Tibial artery (tissue), 4 donors: ENCODE measurements at regions not wholly inside any gene's neighbourhood (a gene's known extent, or its start where the extent isn't known, plus 50 kb on each side); places are given as distances from the start of the nearest gene placed in this dataset.
"Not testable (repeated sequence)": the region's sequence is repeated elsewhere in the genome, so short reads cannot be mapped to it uniquely, and the experiment has no call there.

Experiments
- DNase-seq, 2 donors: peaks; one replicate each; pipeline ENCODE4 v3.0.0-alpha.2; 2019
- H3K27ac ChIP-seq, 2 donors: fragments of 200-600 bp; sonication (generic) in 1 of 2; 1 replicate in 1 of 2; 2 replicates in 1 of 2; pipeline ENCODE4 v1.5.1; 2018 to 2019; ENCODE audit warnings: mild to moderate bottlenecking in 1 of 2
- H3K27me3 ChIP-seq, 2 donors: fragments of 200-600 bp; sonication (generic) in 1 of 2; one replicate each; pipeline versions ENCODE4 v1.5.1 to v1.6.0; 2016 to 2019
- H3K36me3 ChIP-seq, 3 donors: fragments of 200-600 bp; sonication (generic) in 2 of 3; one replicate each; pipeline ENCODE4 v1.5.1; 2016 to 2019; ENCODE audit warnings: mild to moderate bottlenecking in 2 of 3
- H3K4me1 ChIP-seq, 4 donors: fragments of 200-600 bp; sonication (generic) in 2 of 4; 1 replicate in 3 of 4; 2 replicates in 1 of 4; pipeline ENCODE4 v1.5.1; 2016 to 2019
- H3K4me3 ChIP-seq, 2 donors: fragments of 200-600 bp; sonication (generic) in 1 of 2; 1 replicate in 1 of 2; 2 replicates in 1 of 2; pipeline ENCODE4 v1.5.1; 2018 to 2019; ENCODE audit warnings: mild to moderate bottlenecking in 2 of 2
- H3K9me3 ChIP-seq, 3 donors: fragments of 200-600 bp; sonication (generic) in 1 of 3; one replicate each; pipeline ENCODE4 v1.5.1; 2016 to 2019
- CTCF ChIP-seq, 2 experiments: fragments of 200-600 bp in 1 of 2; fragments of 450-650 bp in 1 of 2; IDR thresholded peaks; one replicate each; pipeline ENCODE4 v1.5.1; 2017 to 2019; ENCODE audit warnings: antibody characterized with exemption in 2 of 2, mild to moderate bottlenecking in 1 of 2, moderate library complexity in 1 of 2
- intact Hi-C: fragments of 100-400 bp; cut with DNase I; formaldehyde crosslinking; loops from one replicate; pipeline ENCODE4 v1.15.0; 2023; ENCODE audit warnings: low total_unique reads

DNA sequence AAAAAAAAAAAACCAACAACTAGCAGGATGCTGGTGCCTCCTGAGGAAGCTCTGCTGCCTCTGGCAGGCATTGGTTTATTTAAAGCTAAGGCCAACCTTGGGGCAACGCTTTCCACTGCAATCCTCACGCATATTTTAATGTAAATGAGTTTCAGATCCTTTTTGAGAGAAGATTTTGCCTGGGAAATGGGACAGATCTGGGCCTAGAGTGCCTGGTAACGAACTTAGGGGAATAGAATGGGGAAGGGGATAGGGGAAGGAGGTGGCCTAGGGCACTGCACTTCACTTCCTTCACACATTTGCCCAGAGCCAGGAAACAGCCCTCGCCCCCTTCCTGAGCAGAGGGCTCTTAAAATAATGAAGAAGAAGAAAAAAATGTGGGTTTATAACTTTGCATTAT, 132.7 kb upstream of the TMEM170B start:
- no peak overlapping the region for H3K4me3 ChIP-seq
- no peak for TF ChIP-seq CTCF (IDR thresholded peaks at IDR 0.05)
- no peaks in the 10 kb centered on the region for H3K27me3 ChIP-seq
- H3K4me1 ChIP-seq: peaks cover 0 to 14% (median 6%) of the 10 kb centered on the region in 4 donors
- H3K9me3 ChIP-seq: no peaks in the 10 kb centered on the region
- DNase-seq: no peak
- peak overlapping the region in 1 of 2 donors; percentile 5 for H3K27ac ChIP-seq
- intact Hi-C loops: no loop called here
- no peaks in the 10 kb centered on the region for H3K36me3 ChIP-seq

- H3K9me3 ChIP-seq: no peaks in the 10 kb centered on the region
- no peaks in the 10 kb centered on the region for H3K27me3 ChIP-seq
- H3K4me1 ChIP-seq: peaks cover 0 to 10% (median 2%) of the 10 kb centered on the region in 4 donors
- no peaks in the 10 kb centered on the region for H3K36me3 ChIP-seq
- no peak for TF ChIP-seq CTCF (IDR thresholded peaks at IDR 0.05)
- H3K27ac ChIP-seq: no peak overlapping the region
- DNase-seq: no peak
- intact Hi-C loops: no loop called here
- H3K4me3 ChIP-seq: no peak overlapping the region
These were observed 133.5 kb upstream of the TMEM170B start for GRCh38 chr6:11404081-11404480.

- intact Hi-C loops: no loop called here
- H3K36me3 ChIP-seq: no peaks in the 10 kb centered on the region
- no peak for DNase-seq
- H3K4me3 ChIP-seq: no peak overlapping the region
- TF ChIP-seq CTCF (IDR thresholded peaks at IDR 0.05): no peak
- no peaks in the 10 kb centered on the region for H3K9me3 ChIP-seq
- H3K27ac ChIP-seq: no peak overlapping the region
- H3K27me3 ChIP-seq: no peaks in the 10 kb centered on the region
- H3K4me1 ChIP-seq: peaks cover 0 to 8% (median 0%) of the 10 kb centered on the region in 4 donors
These were observed 134.4 kb upstream of the TMEM170B start for GRCh38 chr6:11403035-11403601.

- H3K36me3 ChIP-seq, intact Hi-C loops, H3K4me3 ChIP-seq, H3K27me3 ChIP-seq, H3K4me1 ChIP-seq, DNase-seq, H3K27ac ChIP-seq, H3K9me3 ChIP-seq: not testable (repeated sequence)
These were observed 135.0 kb upstream of the TMEM170B start for GRCh38 chr6:11402581-11402980.

- H3K4me1 ChIP-seq, H3K36me3 ChIP-seq, DNase-seq, H3K27me3 ChIP-seq, H3K27ac ChIP-seq, H3K9me3 ChIP-seq, intact Hi-C loops, H3K4me3 ChIP-seq: not testable (repeated sequence)
These were observed 135.6 kb upstream of the TMEM170B start for GRCh38 chr6:11401954-11402353.

- no peak overlapping the region for H3K4me3 ChIP-seq
- no peaks in the 10 kb centered on the region for H3K36me3 ChIP-seq
- intact Hi-C loops: no loop called here
- H3K27ac ChIP-seq: no peak overlapping the region
- H3K9me3 ChIP-seq: no peaks in the 10 kb centered on the region
- peaks cover 0 to 3% (median 1%) of the 10 kb centered on the region in 4 donors for H3K4me1 ChIP-seq
- no peaks in the 10 kb centered on the region for H3K27me3 ChIP-seq
- DNase-seq: no peak
- no peak for TF ChIP-seq CTCF (IDR thresholded peaks at IDR 0.05)
These were observed 138.9 kb upstream of the TMEM170B start for GRCh38 chr6:11398451-11399326.
